NCI-H2171 treated with DMSO at 0.1 percent for 48 hours (cell line): ENCODE measurements at regions not wholly inside any gene's neighbourhood (a gene's known extent, or its start where the extent isn't known, plus 50 kb on each side); places are given as distances from the start of the nearest gene placed in this dataset.
A peak's percentile ranks its signal among the peaks of the same experiment; 100 is the strongest.
"Not testable (repeated sequence)": the region's sequence is repeated elsewhere in the genome, so short reads cannot be mapped to it uniquely, and the experiment has no call there.

Experiments
- DNase-seq: peaks from one replicate; lab custom pipeline; 2025; lab: John Stamatoyannopoulos, UW

DNA sequence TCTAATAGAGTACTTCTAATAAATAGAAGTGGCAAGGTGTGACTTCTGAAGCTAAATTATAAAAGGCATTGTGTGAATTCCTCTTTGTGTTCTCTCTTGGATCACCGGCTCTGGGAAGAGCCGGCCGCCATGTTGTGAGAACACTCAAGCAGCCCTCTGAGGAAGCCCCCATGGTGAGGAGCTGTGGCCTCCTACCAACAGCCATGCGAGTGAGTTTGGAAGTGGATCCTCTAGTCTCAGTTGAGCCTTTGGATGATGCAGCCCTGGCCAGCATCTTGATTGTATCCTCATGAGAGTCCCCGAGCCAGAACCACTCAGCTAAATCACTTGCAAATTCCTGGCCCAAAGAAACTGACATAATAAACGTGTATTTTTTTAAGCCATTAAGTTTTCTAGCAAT, 94.5 kb upstream of the CARD11 start:
- no peak for DNase-seq

DNA sequence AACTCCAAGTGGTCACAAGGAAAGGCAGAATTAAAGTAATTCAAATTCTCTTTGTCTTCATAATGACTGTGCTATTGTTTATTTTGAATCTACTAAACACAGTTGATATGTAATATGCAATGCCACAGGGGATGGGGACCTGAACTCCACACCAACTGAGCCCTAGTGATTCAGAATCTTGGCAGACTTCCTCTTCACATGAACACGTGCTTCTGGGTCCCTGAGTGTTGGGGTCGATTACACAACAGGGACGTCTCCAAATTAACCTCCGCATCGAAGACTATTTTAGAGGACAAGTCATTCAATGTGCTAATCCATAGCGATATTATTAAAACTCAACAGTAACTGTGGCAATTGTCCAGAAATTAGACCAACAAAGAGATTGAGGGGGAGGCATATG, 95.3 kb upstream of the CARD11 start:
- DNase-seq = peak; percentile 41

DNA sequence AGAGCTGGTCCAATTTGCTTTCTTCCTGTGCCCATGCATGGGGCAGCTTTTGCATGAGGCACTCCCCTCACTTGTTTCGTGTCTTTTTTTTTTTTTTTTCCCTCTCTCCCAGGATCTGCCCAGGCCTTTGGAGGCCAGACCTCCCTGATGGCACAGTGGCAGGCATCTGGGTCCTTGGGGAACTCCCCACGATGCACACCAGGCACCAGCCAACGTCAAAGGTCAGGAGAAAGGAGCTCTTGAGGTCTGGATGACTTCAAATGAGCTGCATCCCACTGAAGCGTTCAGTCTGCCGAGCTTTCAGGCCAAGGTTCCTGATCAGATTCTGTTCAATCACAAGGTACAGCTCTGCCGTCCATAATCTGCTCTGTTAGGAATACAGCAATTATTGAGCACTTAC, 97.2 kb upstream of the CARD11 start:
- no peak for DNase-seq

DNA sequence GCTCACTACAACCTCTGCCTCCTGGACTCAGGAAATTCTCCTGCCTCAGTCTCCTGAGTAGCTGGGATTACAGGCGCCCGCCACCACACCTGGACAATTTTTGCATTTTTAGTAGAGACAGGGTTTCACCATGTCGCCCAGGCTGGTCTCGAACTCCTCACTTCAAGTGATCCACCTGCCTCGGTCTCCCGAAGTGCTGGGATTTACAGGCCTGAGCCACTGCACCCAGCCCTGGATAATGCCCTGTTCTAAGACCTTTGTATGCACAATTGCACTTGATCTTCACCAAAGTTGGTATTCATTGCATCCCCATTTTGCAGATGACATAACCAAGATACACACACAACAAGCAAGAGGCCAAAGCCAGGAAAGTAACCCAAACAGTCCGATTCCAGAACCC, 97.7 kb upstream of the CARD11 start:
- no peak for DNase-seq

DNA sequence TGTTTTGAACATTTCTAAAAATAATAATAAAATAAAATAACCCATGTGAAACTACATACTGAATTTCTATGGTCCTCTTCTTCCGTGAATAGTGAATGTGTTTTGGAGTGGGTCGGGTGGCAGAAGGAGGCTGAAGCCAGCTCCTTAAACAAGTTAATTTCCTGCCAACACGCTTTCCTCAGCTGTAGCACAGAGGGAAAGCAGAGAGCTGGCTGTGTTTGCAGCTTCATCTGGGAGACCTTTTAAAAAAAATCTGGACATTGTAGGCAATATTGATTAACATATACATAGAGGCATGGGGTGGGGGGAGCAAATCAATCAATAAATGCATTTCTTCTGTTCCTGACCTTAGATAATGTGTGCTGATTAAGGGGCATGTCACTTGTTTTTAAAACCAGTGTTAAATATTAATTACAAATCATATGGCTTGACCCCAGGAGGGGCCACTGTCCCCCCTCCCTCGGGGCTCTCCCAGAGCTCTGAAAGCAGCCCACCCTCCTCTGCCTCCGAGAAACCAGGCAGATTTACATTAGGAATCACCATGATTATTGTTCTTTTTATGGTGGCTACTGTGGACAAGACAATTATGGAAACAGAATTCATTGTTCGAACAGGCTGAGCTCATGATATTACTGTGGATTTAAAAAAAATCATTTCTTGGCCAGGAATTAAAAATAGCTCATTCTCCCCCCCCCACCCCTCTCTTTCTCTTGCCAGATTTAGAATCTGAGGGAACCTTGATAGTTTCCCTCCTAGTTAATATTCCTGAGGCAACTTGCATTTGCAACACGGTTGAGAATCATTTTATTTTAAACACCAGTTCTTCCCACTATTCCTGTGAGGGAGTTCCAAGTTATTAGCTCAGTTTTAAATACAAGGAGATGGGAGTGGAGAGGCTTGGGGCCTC, 100.5 kb upstream of the CARD11 start:
- DNase-seq = no peak

DNA sequence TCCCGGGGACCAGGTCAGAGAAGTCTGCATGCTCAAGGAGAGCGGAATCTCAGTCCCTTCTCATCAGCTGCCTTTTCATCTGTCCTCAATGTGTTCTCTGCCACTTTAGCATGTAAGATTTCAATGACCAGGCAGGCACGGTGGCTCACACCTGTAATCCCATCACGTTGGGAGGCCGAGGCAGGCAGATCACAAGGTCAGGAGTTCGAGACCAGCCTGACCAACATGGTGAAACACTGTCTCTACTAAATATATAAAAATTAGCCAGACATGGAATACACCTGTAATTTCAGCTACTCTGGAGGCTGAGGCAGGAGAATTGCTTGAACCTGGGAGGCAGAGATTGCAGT, 101.1 kb upstream of the CARD11 start:
- not testable (repeated sequence) for DNase-seq

DNA sequence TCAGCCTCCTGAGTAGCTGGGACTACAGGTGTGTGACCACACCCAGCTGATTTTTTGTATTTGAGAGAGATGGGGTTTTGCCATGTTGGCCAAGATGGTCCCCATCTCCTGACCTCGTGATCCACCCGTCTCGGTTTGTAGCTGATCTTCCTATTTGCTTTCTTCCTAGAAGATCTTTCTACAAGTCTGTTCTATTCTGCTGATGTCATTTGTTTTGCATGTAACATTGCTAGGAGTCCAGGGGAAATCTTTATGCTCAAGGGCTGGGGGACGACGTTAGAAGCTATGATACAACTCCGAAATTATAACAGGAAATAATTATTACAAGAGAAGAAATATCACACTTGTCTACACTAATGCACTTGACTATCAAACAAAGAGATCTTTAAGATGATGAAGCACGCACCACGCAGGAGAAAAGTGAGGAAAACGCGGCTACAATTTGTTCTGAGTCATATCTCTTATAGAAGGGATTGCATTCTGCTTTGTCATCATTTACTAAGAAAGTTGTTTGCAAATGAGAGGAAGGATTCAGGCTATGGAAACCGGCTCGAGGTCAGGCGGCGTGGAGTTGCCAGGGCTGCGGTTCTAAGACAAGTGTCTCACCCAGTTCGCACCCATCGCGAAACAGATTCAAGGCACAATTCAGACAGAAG, 103.0 kb upstream of the CARD11 start:
- no peak for DNase-seq

DNA sequence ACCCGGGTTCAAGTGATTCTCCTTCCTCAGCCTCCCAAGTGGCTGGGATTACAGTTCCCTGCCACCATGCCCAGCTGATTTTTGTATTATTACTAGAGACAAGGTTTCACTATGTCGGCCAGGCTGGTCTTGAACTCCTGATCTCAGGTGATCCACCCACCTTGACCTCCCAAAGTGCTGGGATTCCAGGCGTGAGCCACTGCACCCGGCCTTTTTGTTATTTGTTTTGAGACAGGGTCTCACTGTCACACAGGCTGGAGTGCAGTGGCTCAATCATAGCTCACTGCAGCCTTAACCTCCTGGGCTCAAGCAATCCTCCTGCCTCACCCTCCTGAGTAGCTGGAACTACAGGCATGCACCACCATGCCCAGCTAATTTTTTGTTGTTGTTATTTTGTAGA, 104.8 kb upstream of the CARD11 start:
- DNase-seq = not testable (repeated sequence)

DNA sequence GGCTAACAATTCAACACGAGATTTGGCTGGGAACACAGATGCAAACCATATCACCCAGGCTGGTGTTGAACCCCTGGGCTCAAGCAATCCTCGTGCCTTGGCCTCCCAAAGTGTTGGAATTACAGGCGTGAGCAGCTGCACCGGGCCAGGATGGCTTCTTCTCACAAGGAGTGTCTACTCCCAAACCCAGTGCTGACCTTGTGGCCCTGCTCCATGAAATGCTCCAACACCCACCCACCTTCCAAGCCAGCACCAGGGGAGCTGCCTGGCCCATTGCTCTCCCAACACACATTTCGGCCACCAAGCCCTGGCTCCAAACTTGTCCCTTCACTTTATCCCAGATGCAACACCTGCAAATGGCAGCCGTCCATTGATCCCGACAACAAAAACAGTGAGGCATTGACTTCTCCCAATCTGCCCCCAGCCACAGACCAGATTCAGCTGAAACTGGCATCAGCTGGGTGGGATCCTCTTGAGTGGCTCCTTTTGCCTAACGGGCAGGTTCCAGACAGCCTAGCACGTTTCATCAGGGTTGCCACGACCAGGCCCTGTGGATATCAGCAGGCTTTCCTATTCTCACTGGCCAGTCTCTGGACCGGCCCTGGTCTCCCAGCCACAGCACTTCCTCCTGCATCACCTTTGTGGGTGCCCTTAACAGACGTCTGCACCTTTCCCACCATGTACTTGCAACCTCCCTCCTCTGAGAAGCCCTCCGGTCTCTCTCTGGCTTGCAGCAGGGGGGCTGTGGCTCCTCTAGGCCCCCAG, 105.7 kb upstream of the CARD11 start:
- no peak for DNase-seq

DNA sequence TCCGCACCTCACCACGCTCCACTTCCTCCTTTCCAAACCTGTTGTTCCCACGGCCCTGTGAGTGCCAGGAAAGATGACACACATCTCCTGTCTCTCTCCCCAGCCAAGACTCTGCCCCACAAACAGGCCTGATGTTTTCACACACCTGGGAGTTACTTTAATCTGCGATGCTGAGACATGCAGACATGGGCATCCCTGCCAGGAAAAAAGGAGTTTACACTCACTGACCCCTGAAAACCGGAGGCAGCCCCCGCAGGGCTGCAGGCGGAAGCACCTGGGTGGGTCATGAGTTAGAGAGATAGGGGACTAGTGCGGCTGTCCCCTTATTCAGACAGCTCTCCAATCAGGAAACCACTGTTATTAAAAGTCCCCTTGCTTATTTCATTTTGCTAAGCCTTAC, 106.4 kb upstream of the CARD11 start:
- no peak for DNase-seq

DNA sequence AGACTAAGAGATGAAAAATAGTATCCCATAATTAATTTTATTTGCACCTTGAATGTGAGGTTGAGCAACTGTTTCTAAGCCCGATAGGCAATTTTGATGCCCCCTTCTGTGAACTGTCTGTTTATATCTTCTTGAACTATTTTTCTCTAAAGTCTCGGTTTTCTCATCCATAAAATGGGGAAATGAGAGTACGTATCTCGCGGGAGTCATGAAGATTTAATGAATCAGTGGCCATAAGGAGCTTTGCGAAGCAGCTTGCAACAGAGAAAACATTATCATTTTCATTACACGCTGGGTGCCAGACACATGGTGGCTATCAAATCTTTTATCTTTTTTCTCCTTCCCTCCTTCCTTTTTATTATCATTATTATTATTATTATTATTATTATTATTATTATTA, 108.1 kb upstream of the CARD11 start:
- DNase-seq = no peak

DNA sequence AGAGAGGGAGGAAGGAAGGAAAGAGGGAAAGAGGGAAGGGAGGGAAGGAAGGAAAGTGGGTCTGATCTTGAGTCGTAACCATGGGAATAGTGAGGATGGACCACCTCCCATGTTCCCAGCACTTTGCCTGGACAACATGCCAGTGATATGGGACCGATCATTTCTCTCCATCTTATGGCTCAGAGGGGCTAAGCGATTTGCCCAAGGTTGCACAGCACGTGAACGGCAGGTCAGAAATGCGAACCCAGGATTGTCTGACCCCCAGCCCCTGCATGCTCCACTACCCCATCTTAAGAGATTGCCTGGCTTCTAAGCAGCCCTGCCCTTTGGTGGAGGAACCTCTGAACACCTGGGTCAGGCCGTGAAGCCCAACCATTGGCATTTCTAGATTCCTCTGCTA, 109.0 kb upstream of the CARD11 start:
- DNase-seq = no peak

DNA sequence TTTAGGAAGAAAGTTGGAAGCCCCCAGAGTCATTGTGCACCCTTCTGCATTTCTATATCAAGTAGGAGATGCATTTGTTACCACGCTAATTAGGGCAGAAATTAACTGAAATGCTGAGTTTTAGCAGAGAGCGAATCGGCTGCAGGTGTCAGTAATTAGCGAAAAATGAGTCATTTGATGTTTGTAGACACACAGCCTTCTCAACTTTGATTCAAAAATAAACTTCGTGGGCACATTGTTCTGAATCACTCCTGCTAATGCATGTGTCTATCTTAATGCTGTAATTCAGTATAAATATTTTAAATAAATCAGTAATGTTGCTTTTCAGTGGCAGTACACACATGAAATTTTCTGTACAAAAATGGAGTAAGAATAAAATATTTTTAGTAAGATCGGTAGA, 109.5 kb upstream of the CARD11 start:
- no peak for DNase-seq

DNA sequence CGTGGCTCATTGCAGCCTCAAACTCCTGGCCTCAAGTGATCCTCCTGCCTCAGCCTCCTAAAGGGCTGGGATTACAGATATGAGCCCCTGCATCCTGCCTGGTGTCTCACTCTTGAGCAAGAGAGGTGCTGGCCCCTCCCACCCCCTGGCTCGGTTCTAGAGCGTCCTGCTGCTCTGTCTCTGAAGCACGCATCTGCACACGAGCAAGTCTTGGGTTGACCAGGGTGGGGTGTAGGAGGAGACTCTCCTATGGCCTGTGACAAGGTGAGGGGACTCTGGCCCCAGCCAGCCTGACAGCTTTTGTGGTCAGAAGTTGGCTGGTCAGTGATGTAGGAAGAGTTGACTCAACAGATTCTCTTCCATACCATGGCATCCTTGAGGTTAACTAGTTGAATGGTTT, 110.7 kb upstream of the CARD11 start:
- no peak for DNase-seq

DNA sequence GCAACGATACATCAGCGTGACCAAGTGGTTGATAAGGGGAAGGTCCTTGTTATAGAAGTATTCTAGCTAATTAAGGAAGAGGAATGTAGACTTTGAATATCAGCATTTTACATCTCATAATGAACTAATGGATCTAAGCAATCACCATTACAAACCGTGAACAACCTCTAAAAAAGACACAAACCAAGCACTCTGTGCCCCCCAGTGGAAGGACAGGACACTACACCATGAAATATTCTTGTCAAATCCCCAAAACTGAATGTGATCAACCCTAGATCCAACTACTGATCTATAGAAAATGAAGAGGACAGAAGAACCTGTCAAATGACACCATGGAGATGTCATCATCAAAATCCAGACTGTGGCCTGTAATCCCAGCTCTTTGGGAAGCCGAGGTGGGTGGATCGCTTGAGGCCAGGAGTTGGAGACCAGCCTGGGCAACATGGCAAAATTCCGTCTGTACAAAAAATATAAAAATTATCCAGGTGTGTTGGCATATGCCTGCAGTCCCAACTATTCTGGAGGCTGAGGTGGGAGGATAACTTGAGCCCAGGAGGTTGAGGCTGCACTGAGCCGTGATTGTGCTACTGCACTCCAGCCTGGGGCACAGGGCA, 111.3 kb upstream of the CARD11 start:
- DNase-seq = peak; percentile 55

DNA sequence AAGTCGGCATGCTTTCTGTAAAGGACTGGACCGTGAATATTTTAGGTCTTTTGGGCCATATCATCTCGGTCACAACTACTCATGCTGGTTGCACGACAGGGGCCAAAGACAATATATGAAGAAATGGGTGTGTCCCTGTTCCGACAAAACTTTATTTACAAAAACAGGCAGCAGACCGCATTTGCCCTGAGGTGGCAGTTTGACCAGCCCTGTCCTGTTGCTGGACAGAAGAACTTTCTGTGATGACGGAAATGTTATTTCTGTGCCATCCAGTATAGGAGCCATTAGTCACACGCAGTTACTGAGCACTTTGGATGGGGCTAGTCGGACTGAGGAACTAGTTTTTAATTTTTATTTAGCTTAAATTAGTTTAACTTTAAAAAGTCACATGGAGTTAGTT, 112.8 kb upstream of the CARD11 start:
- no peak for DNase-seq

DNA sequence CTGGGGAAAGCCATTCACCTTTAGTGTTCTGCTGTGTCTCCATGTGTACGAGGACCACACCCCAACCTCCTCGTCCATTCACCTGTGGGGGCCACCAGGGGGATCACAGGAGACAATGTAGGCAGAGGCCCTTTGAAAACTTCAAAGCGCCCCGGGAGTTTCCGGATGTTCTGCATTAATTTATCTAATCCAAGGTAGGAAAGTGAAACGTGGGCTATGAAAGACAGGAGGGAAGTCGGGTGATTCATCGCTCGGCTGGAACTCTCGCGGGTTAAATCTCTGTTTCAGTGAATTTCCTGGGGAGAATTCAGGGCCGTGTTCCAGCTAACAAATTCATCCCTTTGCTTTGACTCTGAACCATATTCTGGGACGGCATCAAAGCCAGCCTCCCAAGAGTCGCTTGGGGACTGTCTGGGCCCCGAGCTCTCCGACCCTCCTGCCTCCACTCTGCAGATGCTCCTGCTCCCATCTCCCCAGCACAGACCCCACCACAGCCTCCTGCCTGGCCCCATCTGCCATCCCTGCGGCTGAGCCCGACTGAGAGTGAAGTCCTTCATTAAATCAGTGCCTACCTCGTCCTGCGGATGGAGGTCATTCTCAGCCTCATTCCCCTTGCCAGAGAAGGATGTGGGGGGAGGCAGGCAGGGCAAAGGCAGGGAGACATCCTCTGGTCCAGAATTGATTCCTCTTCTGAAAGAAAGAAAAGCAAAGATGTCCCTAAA, 114.1 kb upstream of the CARD11 start:
- no peak for DNase-seq

DNA sequence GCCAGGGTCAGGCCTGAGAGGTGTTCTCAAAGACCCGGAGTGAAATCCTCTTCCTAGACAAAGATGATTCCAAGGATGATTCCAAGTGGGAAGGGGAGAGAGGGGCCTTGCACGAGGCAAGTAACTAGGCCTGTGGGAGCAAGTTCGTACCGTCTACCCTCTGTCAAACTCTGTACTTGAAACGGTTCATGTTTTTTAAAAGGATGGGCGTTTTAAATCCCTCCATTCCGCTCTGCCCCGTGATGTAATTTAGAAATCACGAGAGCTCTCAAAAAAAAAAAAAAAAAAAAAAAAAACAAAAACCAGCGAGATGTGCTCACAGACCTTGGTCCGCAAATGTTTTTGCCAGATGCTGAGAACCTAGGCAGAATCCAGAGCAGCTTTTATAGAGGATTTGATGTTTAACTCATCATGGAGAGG, 114.7 kb upstream of the CARD11 start:
- DNase-seq = peak; percentile 39

DNA sequence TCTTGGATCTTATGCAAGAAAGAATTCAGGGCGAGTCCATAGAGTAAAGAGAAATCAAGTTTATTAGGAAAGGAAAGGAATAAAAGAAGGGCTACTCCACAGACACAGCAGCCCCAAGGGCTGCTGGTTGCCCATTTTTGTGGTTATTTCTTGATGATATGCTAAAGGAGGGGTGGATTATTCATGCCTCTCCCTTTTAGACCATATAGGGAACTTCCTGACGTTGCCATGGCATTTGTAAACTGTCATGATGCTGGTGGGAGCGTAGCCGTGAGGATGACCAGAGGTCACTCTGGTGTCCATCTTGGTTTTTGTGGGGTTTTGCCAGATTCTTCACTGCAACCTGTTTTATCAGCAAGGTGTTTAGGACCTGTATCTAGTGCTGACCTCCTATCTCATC, 115.4 kb upstream of the CARD11 start:
- DNase-seq = no peak

DNA sequence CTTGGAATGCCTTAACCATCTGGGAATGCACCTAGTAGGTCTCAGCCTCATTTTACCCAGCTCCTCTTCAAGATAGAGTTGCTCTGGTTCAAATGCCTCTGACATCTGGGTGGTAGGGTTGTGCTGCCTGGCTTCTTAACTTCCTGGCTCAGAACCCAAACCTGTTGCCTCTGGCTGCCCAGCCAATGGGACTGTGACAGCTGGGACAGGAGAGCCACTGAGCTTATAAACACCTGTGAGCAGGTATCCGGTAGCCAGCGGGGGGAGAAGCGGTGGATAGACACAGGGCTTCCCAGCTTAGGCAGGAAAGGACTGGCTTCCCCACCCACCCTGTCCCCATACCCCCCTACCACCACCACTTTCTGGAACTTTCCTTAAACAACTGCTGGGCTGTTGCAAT, 115.8 kb upstream of the CARD11 start:
- DNase-seq = peak; percentile 86

DNA sequence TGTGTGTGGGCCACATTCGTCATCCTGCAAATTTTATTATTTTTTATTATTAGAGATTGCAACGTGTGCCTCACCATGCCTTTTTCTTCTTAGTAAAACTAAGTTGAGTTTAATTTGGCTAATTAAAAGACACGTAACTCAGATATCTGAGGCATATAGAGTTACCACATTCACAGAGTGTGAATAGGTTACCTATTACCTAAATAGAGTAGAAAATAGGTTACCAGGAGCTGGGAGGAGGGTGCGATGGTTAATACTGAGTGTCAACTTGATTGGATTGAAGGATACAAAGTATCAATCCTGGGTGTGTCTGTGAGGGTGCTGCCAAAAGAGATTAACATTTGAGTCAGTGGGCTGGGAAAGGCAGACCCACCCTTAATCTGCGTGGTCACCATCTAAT, 116.3 kb upstream of the CARD11 start:
- DNase-seq = not testable (repeated sequence)

DNA sequence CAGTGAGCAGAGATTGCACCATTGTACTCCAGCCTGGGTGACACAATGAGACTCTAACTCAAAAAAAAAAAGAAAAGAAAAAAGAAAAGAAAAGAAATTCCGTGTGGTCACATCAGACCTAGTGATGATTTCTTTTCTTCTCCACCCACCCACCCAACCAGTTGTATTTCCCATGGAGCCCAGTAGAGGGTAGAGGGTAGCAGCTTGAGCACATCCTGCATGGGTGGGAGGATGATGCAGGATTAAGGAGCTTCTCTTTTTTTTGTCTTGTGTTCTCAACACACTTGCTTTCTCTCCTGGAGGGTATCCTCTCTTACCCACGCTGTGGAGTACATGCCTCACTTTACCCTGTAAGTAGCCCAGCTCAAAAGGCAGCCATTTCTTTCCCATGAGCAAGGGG, 118.6 kb upstream of the CARD11 start:
- DNase-seq = no peak
